ENCODE measurements at regions not wholly inside any gene's neighbourhood (a gene's known extent, or its start where the extent isn't known, plus 50 kb on each side); places are given as distances from the start of the nearest gene placed in this dataset.
A peak's percentile ranks its signal among the peaks of the same experiment; 100 is the strongest.

- H3K4me3 ChIP-seq (ENCODE audit: low read depth, low read length) = no peak overlapping the region
- DNase-seq (ENCODE audit: low read depth) = no peak
- TF ChIP-seq CTCF (IDR thresholded peaks at IDR 0.05; ENCODE audit: control insufficient read depth, extremely low read depth, insufficient read depth) = no peak
Measured at GRCh38 chr20:52738081-52738480, 234.1 kb upstream of the TSHZ2 start.

- no peak for DNase-seq (ENCODE audit: low read depth)
- H3K4me3 ChIP-seq (ENCODE audit: low read depth, low read length) = no peak overlapping the region
- no peak for TF ChIP-seq CTCF (IDR thresholded peaks at IDR 0.05; ENCODE audit: control insufficient read depth, extremely low read depth, insufficient read depth)
Measured at GRCh38 chr20:52736507-52736906, 235.7 kb upstream of the TSHZ2 start.

GRCh38 chr20:52731093-52731492 lies 241.1 kb upstream of the TSHZ2 start:
- DNase-seq (ENCODE audit: low read depth) = no peak
- no peak for TF ChIP-seq CTCF (IDR thresholded peaks at IDR 0.05; ENCODE audit: control insufficient read depth, extremely low read depth, insufficient read depth)
- H3K4me3 ChIP-seq (ENCODE audit: low read depth, low read length) = no peak overlapping the region

GRCh38 chr20:52727740-52728456 lies 244.3 kb upstream of the TSHZ2 start:
- DNase-seq (ENCODE audit: low read depth) = no peak
- H3K4me3 ChIP-seq (ENCODE audit: low read depth, low read length) = no peak overlapping the region
- no peak for TF ChIP-seq CTCF (IDR thresholded peaks at IDR 0.05; ENCODE audit: control insufficient read depth, extremely low read depth, insufficient read depth)

GRCh38 chr20:52724541-52724940 lies 247.6 kb upstream of the TSHZ2 start:
- H3K4me3 ChIP-seq (ENCODE audit: low read depth, low read length) = no peak overlapping the region
- peak; percentile 74 for DNase-seq (ENCODE audit: low read depth)
- TF ChIP-seq CTCF (IDR thresholded peaks at IDR 0.05; ENCODE audit: control insufficient read depth, extremely low read depth, insufficient read depth) = no peak

- no peak for DNase-seq (ENCODE audit: low read depth)
- no peak overlapping the region for H3K4me3 ChIP-seq (ENCODE audit: low read depth, low read length)
- TF ChIP-seq CTCF (IDR thresholded peaks at IDR 0.05; ENCODE audit: control insufficient read depth, extremely low read depth, insufficient read depth) = no peak
Measured at GRCh38 chr20:52722926-52723688, 249.1 kb upstream of the TSHZ2 start.

All from LNCaP clone FGC (cell line).